ENCODE measurements at regions not wholly inside any gene's neighbourhood (a gene's known extent, or its start where the extent isn't known, plus 50 kb on each side); places are given as distances from the start of the nearest gene placed in this dataset.

DNA sequence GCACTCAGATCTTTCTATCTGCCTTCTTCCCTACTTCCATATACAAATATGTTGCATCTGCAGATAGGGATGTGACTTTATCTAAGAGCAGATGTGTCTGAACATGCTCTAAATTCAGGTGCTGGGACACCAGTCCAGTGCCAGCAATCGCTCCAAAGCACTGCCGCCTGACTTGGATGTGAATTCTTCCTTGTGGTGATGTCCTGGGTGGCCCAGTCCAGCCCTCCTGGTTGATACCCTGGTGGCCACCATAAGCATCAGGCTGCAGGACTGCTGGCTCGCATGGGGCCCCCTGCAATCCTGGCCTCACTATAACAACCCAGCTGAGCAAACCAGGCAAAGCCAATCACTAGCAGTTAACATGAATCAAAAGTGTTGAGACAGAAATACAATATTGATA, 149.2 kb upstream of the PDE1C start:
- TF ChIP-seq, protein P1, sequence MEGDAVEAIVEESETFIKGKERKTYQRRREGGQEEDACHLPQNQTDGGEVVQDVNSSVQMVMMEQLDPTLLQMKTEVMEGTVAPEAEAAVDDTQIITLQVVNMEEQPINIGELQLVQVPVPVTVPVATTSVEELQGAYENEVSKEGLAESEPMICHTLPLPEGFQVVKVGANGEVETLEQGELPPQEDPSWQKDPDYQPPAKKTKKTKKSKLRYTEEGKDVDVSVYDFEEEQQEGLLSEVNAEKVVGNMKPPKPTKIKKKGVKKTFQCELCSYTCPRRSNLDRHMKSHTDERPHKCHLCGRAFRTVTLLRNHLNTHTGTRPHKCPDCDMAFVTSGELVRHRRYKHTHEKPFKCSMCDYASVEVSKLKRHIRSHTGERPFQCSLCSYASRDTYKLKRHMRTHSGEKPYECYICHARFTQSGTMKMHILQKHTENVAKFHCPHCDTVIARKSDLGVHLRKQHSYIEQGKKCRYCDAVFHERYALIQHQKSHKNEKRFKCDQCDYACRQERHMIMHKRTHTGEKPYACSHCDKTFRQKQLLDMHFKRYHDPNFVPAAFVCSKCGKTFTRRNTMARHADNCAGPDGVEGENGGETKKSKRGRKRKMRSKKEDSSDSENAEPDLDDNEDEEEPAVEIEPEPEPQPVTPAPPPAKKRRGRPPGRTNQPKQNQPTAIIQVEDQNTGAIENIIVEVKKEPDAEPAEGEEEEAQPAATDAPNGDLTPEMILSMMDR (IDR thresholded peaks at IDR 0.05 in 8 of 11, conservative IDR thresholded peaks at IDR 0.05 in 3 of 11) = no peak
- no peak for TF ChIP-seq POLR2A (IDR thresholded peaks at IDR 0.05)
- no peak for TF ChIP-seq POLR2AphosphoS5 (IDR thresholded peaks at IDR 0.05)

Data from spleen (tissue), 7 donors.